T-helper 17 cell (primary cell): ENCODE measurements at regions not wholly inside any gene's neighbourhood (a gene's known extent, or its start where the extent isn't known, plus 50 kb on each side); places are given as distances from the start of the nearest gene placed in this dataset.
"Not testable (repeated sequence)": the region's sequence is repeated elsewhere in the genome, so short reads cannot be mapped to it uniquely, and the experiment has no call there.

Experiments
- ATAC-seq: fragments of 150-1000 bp; cut with Tn5 transposase; 2 replicates; pipeline ENCODE4 v1.10.0; 2021; ENCODE audit warnings: mild to moderate bottlenecking, moderate library complexity
- DNase-seq, 3 donors: peaks; one replicate each; pipeline versions ENCODE4 v3.0.0 to v3.0.0-alpha.2; 2020 to 2021
- H3K9me3 ChIP-seq: one replicate; pipeline ENCODE4 v1.7.0; 2013; ENCODE audit warnings: low read length, mild to moderate bottlenecking; ENCODE audit not compliant: control insufficient read depth, poor library complexity, severe bottlenecking
- H3K27ac Mint-ChIP-seq: one replicate; pipeline ENCODE4 v1.8.0; 2022; ENCODE audit warnings: mild to moderate bottlenecking, moderate library complexity, mixed read lengths
- H3K27me3 Mint-ChIP-seq: one replicate; pipeline ENCODE4 v1.8.0; 2022; ENCODE audit warnings: mixed read lengths
- H3K36me3 Mint-ChIP-seq: one replicate; pipeline ENCODE4 v1.8.0; 2022; ENCODE audit warnings: low read depth, mixed read lengths
- H3K4me1 Mint-ChIP-seq: one replicate; pipeline ENCODE4 v1.8.0; 2022; ENCODE audit warnings: mild to moderate bottlenecking, mixed read lengths
- H3K4me3 Mint-ChIP-seq: one replicate; pipeline ENCODE4 v1.8.0; 2022; ENCODE audit warnings: mild to moderate bottlenecking, moderate library complexity, mixed read lengths

GRCh38 chr7:150183602-150184001 lies 139.6 kb upstream of the LRRC61 start:
- not testable (repeated sequence) for H3K9me3 ChIP-seq, H3K27me3 Mint-ChIP-seq, H3K4me1 Mint-ChIP-seq, H3K27ac Mint-ChIP-seq, ATAC-seq, H3K36me3 Mint-ChIP-seq, H3K4me3 Mint-ChIP-seq, DNase-seq

GRCh38 chr7:150189963-150190362 lies 133.2 kb upstream of the LRRC61 start:
- not testable (repeated sequence) for DNase-seq, H3K4me1 Mint-ChIP-seq, H3K36me3 Mint-ChIP-seq, ATAC-seq, H3K27me3 Mint-ChIP-seq, H3K27ac Mint-ChIP-seq, H3K4me3 Mint-ChIP-seq, H3K9me3 ChIP-seq

- not testable (repeated sequence) for H3K4me3 Mint-ChIP-seq, H3K36me3 Mint-ChIP-seq, DNase-seq, ATAC-seq, H3K9me3 ChIP-seq, H3K27me3 Mint-ChIP-seq, H3K27ac Mint-ChIP-seq, H3K4me1 Mint-ChIP-seq
Measured at GRCh38 chr7:150192541-150192940, 130.6 kb upstream of the LRRC61 start.

GRCh38 chr7:150193866-150194265 lies 129.3 kb upstream of the LRRC61 start:
- H3K36me3 Mint-ChIP-seq, H3K4me3 Mint-ChIP-seq, H3K4me1 Mint-ChIP-seq, H3K27ac Mint-ChIP-seq, H3K27me3 Mint-ChIP-seq, H3K9me3 ChIP-seq, DNase-seq: not testable (repeated sequence)
- peak; percentile 46 for ATAC-seq
